K562 (cell line): ENCODE measurements at regions not wholly inside any gene's neighbourhood (a gene's known extent, or its start where the extent isn't known, plus 50 kb on each side); places are given as distances from the start of the nearest gene placed in this dataset.

ENCODE experiments used
- ATAC-seq: fragments of 200-7000 bp; cut with Tn5 transposase; 3 replicates; pipeline ENCODE4 v1.9.1; 2020; ENCODE audit warnings: moderate library complexity
- BruUV-seq: library from RNA; stranded (reverse); fragments of 400-500 nt; replicated peaks from 2 replicates; lab custom pipeline; 2021; lab: Mats Ljungman, UMichigan
- CTCF ChIA-PET: fragments of 300-600 bp; formaldehyde crosslinking; extraction: SDS; loops from one replicate; lab custom pipeline; 2021; ENCODE audit warnings: low intra/inter-chr PET ratio; lab: Yijun Ruan, JAX
- POLR2A ChIA-PET: fragments of 300-600, 350-650 bp; sonication (Branson Sonifier 250); formaldehyde crosslinking; extraction: SDS; loops from one replicate; lab custom pipeline; 2021; ENCODE audit warnings: antibody characterized with exemption, inconsistent platforms; lab: Yijun Ruan, JAX
- DNase-seq, 4 experiments: peaks; one replicate each; pipeline versions ENCODE4 v3.0.0 to v3.0.0-alpha.2; 2011 to 2018; ENCODE audit warnings: low spot score in 3 of 4, mixed read lengths in 3 of 4; ENCODE audit errors: extremely low read depth in 1 of 4
- FAIRE-seq: peaks from 2 replicates; lab custom pipeline; 2011; peaks lifted over from hg19 to GRCh38; lab: Jason Lieb, UNC
- H2AFZ ChIP-seq: 2 replicates; pipeline ENCODE4 v1.6.0; 2011; ENCODE audit warnings: low read depth, low read length, control low read depth, inconsistent platforms
- H3K27ac ChIP-seq: fragments of 200-600 bp; 3 replicates; pipeline ENCODE4 v1.8.0; 2011; ENCODE audit warnings: low read depth, mild to moderate bottlenecking, control low read depth, inconsistent platforms, low read length, moderate library complexity, mixed read lengths; ENCODE audit errors: extremely low read depth
- H3K27me3 ChIP-seq, 2 experiments: fragments of 300-600 bp in 1 of 2; 2 replicates in 1 of 2; 3 replicates in 1 of 2; pipeline versions ENCODE4 v1.6.0 to v1.8.0; 2011; ENCODE audit warnings: inconsistent platforms in 2 of 2, low read length in 2 of 2, mild to moderate bottlenecking in 1 of 2, mixed read lengths in 1 of 2, moderate library complexity in 1 of 2; ENCODE audit not compliant: control insufficient read depth in 2 of 2, insufficient read depth in 2 of 2
- H3K36me3 ChIP-seq: fragments of 300-600 bp; 3 replicates; pipeline ENCODE4 v1.8.0; 2011; ENCODE audit warnings: mild to moderate bottlenecking, low read length, inconsistent platforms; ENCODE audit not compliant: control insufficient read depth, insufficient read depth
- H3K4me1 ChIP-seq, 2 experiments: fragments of 200-600 bp in 1 of 2; replicated peaks in 1 of 2; 2 replicates in 1 of 2; 3 replicates in 1 of 2; pipeline versions ENCODE4 v1.5.1 to v1.8.0; 2011; ENCODE audit warnings: inconsistent platforms in 2 of 2, low read length in 2 of 2, mild to moderate bottlenecking in 1 of 2, mixed read lengths in 1 of 2, moderate library complexity in 1 of 2; ENCODE audit not compliant: control insufficient read depth in 2 of 2, insufficient read depth in 2 of 2
- H3K4me2 ChIP-seq: 2 replicates; pipeline ENCODE4 v1.6.1; 2011; ENCODE audit warnings: low read length, control low read depth, inconsistent platforms, mixed read lengths; ENCODE audit not compliant: insufficient read depth
- H3K4me3 ChIP-seq: fragments of 200-600 bp; sonication (generic), shearing (Covaris generic); 2 replicates; pipeline ENCODE4 v1.5.1; 2016; ENCODE audit warnings: control low read depth, inconsistent platforms
- H3K79me2 ChIP-seq: fragments of 200-600 bp; 3 replicates; pipeline ENCODE4 v1.8.0; 2011; ENCODE audit warnings: low read length, inconsistent platforms; ENCODE audit not compliant: control insufficient read depth, insufficient read depth
- H3K9ac ChIP-seq, 2 experiments: 2 replicates each; pipeline versions ENCODE4 v1.6.0 to v1.6.1; 2011; ENCODE audit warnings: low read depth in 2 of 2, low read length in 2 of 2, control low read depth in 1 of 2, inconsistent platforms in 1 of 2, mild to moderate bottlenecking in 1 of 2, mixed read lengths in 1 of 2; ENCODE audit not compliant: insufficient read depth in 1 of 2
- H3K9me1 ChIP-seq: one replicate; pipeline ENCODE4 v1.6.0; 2011; ENCODE audit warnings: inconsistent platforms, mild to moderate bottlenecking, low read length, moderate library complexity; ENCODE audit not compliant: control insufficient read depth, insufficient read depth
- H3K9me3 ChIP-seq: replicated peaks from 2 replicates; pipeline ENCODE4 v1.5.1; 2011; ENCODE audit warnings: low read depth, low read length, inconsistent platforms; ENCODE audit not compliant: control insufficient read depth, insufficient read depth
- H4K20me1 ChIP-seq: replicated peaks from 2 replicates; pipeline ENCODE4 v1.6.1; 2011; ENCODE audit warnings: low read length, inconsistent platforms, mixed read lengths; ENCODE audit not compliant: control insufficient read depth, insufficient read depth
- BCL6 ChIP-seq: fragments of 250-450 bp; sonication (Bioruptor Pico); IDR thresholded peaks from 2 replicates; pipeline ENCODE4 v1.4.0; 2020
- BRD4 ChIP-seq: fragments of 200-600 bp; sonication (generic); IDR thresholded peaks from 2 replicates; pipeline ENCODE4 v1.6.1; 2017; ENCODE audit warnings: inconsistent platforms
- CTBP1 ChIP-seq: fragments of 450-650 bp; IDR thresholded peaks from 2 replicates; pipeline ENCODE4 v1.6.1; 2016; ENCODE audit warnings: borderline replicate concordance
- DMBX1 ChIP-seq: fragments of 250-450 bp; sonication (Bioruptor Pico); IDR thresholded peaks from 2 replicates; pipeline ENCODE4 v1.8.0; 2022; ENCODE audit warnings: inconsistent platforms, mild to moderate bottlenecking, moderate library complexity, borderline replicate concordance
- EWSR1 ChIP-seq: fragments of 450-650 bp; IDR thresholded peaks from 2 replicates; pipeline ENCODE4 v1.6.1; 2018; ENCODE audit warnings: borderline replicate concordance, mild to moderate bottlenecking, low read depth, moderate library complexity; ENCODE audit not compliant: partially characterized antibody
- GATA2 ChIP-seq: sonication (generic); formaldehyde crosslinking; IDR thresholded peaks from 2 replicates; pipeline ENCODE4 v1.4.0; 2020; ENCODE audit warnings: mild to moderate bottlenecking, missing genetic modification reagents
- KDM4B ChIP-seq, 2 experiments: fragments of 450-650 bp in 1 of 2; sonication (generic) in 1 of 2; IDR thresholded peaks; 2 replicates each; pipeline ENCODE4 v1.6.1; 2016 to 2017; ENCODE audit warnings: borderline replicate concordance in 2 of 2, antibody characterized with exemption in 1 of 2, low read depth in 1 of 2, mild to moderate bottlenecking in 1 of 2
- KLF1 ChIP-seq: fragments of 450-650 bp; IDR thresholded peaks from 2 replicates; pipeline ENCODE4 v1.6.1; 2016; ENCODE audit warnings: missing genetic modification characterization, missing compliant biosample characterization
- NCOA1 ChIP-seq: fragments of 450-650 bp; IDR thresholded peaks from 2 replicates; pipeline ENCODE4 v1.6.1; 2016; ENCODE audit warnings: low read depth
- NELFE ChIP-seq: IDR thresholded peaks from 2 replicates; pipeline ENCODE4 v1.6.1; 2011; ENCODE audit warnings: mild to moderate bottlenecking; ENCODE audit not compliant: insufficient read depth, insufficient read length
- PHF21A ChIP-seq: fragments of 450-650 bp; IDR thresholded peaks from 2 replicates; pipeline ENCODE4 v1.6.1; 2017; ENCODE audit warnings: low read depth, borderline replicate concordance
- POLR3A ChIP-seq: IDR thresholded peaks from 2 replicates; pipeline ENCODE4 v1.6.1; 2011; ENCODE audit warnings: borderline replicate concordance, mild to moderate bottlenecking, moderate library complexity; ENCODE audit not compliant: insufficient read length, insufficient read depth; ENCODE audit errors: extremely low read depth
- SIX5 ChIP-seq, 2 experiments: IDR thresholded peaks; 2 replicates each; pipeline ENCODE4 v1.6.1; 2011; ENCODE audit warnings: low read length in 2 of 2, borderline replicate concordance in 1 of 2, low read depth in 1 of 2, mild to moderate bottlenecking in 1 of 2, moderate library complexity in 1 of 2; ENCODE audit not compliant: insufficient read depth in 1 of 2
- TBP ChIP-seq: optimal IDR thresholded peaks from 2 replicates; pipeline ENCODE3; 2011; ENCODE audit warnings: low read depth, low read length, improper control_type of control experiment
- YY1 ChIP-seq, 3 experiments: IDR thresholded peaks; 2 replicates each; pipeline ENCODE4 v1.6.1; 2011; ENCODE audit warnings: low read length in 2 of 3, mild to moderate bottlenecking in 2 of 3, moderate library complexity in 2 of 3, borderline replicate concordance in 1 of 3, control low read depth in 1 of 3, low read depth in 1 of 3; ENCODE audit not compliant: insufficient read depth in 3 of 3, insufficient replicate concordance in 2 of 3, control insufficient read depth in 1 of 3, insufficient read length in 1 of 3; ENCODE audit errors: extremely low read depth in 1 of 3
- ZNF785 ChIP-seq: fragments of 250-450 bp; sonication (Bioruptor Pico); IDR thresholded peaks from 2 replicates; pipeline ENCODE4 v1.4.0; 2020; ENCODE audit warnings: mild to moderate bottlenecking
- WGBS: fragments of 100-300 bp; shearing (Covaris generic); methylation state at CpG from one replicate; pipeline ENCODE4 v1.1.6; 2016; ENCODE audit warnings: low coverage, mixed read lengths; ENCODE audit not compliant: insufficient coverage; ENCODE audit errors: missing lambda C conversion rate; 5-methylcytosine and 5-hydroxymethylcytosine counted together
- in situ Hi-C: fragments of 300-500 bp; cut with MboI; formaldehyde crosslinking; loops from 4 replicates; pipeline ENCODE4 v1.15.0; 2018; ENCODE audit warnings: inconsistent platforms, mixed read lengths
- intact Hi-C: fragments of 100-400 bp; cut with micrococcal nuclease; formaldehyde crosslinking; loops from 2 replicates; pipeline ENCODE4 v1.14.2; 2022
- TF ChIP-seq, protein P1 (sequence below): fragments of 250-450 bp; sonication (Bioruptor Pico); IDR thresholded peaks from 2 replicates; pipeline ENCODE4 v1.8.0; 2022; ENCODE audit warnings: moderate library complexity, mild to moderate bottlenecking, inconsistent platforms
- TF ChIP-seq, protein P2 (sequence below): sonication (generic); formaldehyde crosslinking; IDR thresholded peaks from 2 replicates; pipeline ENCODE4 v1.8.1; 2023; ENCODE audit warnings: mild to moderate bottlenecking, missing genetic modification reagents
- TF ChIP-seq, protein P3 (sequence below): sonication (generic); formaldehyde crosslinking; IDR thresholded peaks from 2 replicates; pipeline ENCODE4 v1.9.0; 2022; ENCODE audit warnings: mild to moderate bottlenecking, missing genetic modification reagents

DNA sequence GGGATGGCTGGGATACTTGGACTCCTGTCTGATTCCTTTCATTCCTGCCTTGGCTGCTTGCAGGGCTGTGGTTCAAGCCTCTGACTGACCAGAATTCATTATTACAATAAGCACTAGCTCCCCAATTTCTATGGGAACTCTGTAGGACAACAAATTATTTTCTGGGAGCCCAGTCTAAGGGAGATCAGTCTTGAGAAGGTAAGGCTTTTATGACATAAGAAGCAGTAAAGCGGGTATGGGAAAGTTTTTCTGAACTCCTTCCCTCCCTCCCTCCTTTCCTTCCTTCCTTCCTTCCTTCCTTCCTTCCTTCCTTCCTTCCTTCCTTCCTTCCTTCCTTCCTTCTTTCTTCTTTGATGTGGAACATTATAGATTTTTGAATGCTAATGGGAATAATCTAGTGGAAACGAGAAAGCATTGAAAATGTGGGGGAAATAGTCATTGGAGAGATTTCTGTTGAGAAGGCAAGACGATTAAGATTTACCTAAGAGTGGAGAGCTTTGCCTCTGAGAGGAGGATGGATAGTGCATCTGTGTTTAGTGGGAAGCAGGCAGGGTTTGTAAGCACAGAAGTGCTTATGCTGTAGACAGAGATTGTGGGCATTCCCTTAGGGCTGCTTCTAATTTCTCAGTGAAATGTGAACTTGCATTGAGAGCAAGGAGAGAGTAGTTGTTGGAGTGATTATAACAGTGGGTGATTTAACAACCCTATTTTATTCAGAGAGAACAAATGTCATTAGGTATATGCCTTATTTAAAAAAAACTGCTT is 201.5 kb downstream of the DNAJB9 start:
- no peak for TF ChIP-seq TBP
- no peak for TF ChIP-seq POLR3A
- TF ChIP-seq, protein P1, sequence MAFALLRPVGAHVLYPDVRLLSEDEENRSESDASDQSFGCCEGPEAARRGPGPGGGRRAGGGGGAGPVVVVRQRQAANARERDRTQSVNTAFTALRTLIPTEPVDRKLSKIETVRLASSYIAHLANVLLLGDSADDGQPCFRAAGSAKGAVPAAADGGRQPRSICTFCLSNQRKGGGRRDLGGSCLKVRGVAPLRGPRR = no peak
- no peak for TF ChIP-seq BRD4
- no peak for TF ChIP-seq NELFE
- TF ChIP-seq BCL6 = no peak
- TF ChIP-seq, protein P2, sequence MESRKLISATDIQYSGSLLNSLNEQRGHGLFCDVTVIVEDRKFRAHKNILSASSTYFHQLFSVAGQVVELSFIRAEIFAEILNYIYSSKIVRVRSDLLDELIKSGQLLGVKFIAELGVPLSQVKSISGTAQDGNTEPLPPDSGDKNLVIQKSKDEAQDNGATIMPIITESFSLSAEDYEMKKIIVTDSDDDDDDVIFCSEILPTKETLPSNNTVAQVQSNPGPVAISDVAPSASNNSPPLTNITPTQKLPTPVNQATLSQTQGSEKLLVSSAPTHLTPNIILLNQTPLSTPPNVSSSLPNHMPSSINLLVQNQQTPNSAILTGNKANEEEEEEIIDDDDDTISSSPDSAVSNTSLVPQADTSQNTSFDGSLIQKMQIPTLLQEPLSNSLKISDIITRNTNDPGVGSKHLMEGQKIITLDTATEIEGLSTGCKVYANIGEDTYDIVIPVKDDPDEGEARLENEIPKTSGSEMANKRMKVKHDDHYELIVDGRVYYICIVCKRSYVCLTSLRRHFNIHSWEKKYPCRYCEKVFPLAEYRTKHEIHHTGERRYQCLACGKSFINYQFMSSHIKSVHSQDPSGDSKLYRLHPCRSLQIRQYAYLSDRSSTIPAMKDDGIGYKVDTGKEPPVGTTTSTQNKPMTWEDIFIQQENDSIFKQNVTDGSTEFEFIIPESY (CRISPR knock-in tag) = no peak
- TF ChIP-seq GATA2 (CRISPR knock-in tag) = no peak
- TF ChIP-seq, protein P3, sequence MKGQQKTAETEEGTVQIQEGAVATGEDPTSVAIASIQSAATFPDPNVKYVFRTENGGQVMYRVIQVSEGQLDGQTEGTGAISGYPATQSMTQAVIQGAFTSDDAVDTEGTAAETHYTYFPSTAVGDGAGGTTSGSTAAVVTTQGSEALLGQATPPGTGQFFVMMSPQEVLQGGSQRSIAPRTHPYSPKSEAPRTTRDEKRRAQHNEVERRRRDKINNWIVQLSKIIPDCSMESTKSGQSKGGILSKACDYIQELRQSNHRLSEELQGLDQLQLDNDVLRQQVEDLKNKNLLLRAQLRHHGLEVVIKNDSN (CRISPR knock-in tag) = no peak
- no peak for TF ChIP-seq ZNF785 (CRISPR knock-in tag)
- no peak for TF ChIP-seq EWSR1
- TF ChIP-seq SIX5 (IDR thresholded peaks at IDR 0.05; ENCODE audit: borderline replicate concordance in 1 of 2, insufficient read depth in 1 of 2, low read depth in 1 of 2, low read length in 2 of 2) = no peak
- no peak for TF ChIP-seq KDM4B (IDR thresholded peaks at IDR 0.05; ENCODE audit: borderline replicate concordance in 2 of 2, low read depth in 1 of 2)
- TF ChIP-seq NCOA1 = no peak
- TF ChIP-seq PHF21A = no peak
- no peak for TF ChIP-seq CTBP1
- TF ChIP-seq KLF1 (tag) = no peak
- no peak for TF ChIP-seq DMBX1 (CRISPR knock-in tag)
- no peak for TF ChIP-seq YY1 (IDR thresholded peaks at IDR 0.05; ENCODE audit: borderline replicate concordance in 1 of 3, control insufficient read depth in 1 of 3, extremely low read depth in 1 of 3, insufficient read depth in 3 of 3, insufficient read length in 1 of 3, insufficient replicate concordance in 2 of 3, low read depth in 1 of 3, low read length in 2 of 3)

More for the DNA sequence above, 201.5 kb downstream of the DNAJB9 start:
- Histone ChIP-seq H3K4me3 (no peak overlapping the region), H3K4me2 (no peak overlapping the region), H3K27me3 (no peaks in the 10 kb centered on the region), H3K27ac (no peak overlapping the region), H3K36me3 (no peaks in the 10 kb centered on the region), H3K9me1 (no peaks in the 10 kb centered on the region), H3K9me3 (no peaks in the 10 kb centered on the region), H4K20me1 (no peaks in the 10 kb centered on the region), H3K79me2 (no peaks in the 10 kb centered on the region), H3K4me1 (no peaks in the 10 kb centered on the region), H3K9ac (no peak overlapping the region), H2AFZ (no peak overlapping the region)
- ChIA-PET CTCF (no interaction called here), POLR2A (no interaction called here)
- ATAC-seq = no peak
- no peak for FAIRE-seq
- no TSS peak for BruUV-seq
- WGBS = 0% methylated on average over 3 of the region's 3 CpGs
- intact Hi-C loops = no loop called here
- DNase-seq = no peak
- in situ Hi-C loops = no loop called here
